ENCODE measurements at regions not wholly inside any gene's neighbourhood (a gene's known extent, or its start where the extent isn't known, plus 50 kb on each side); places are given as distances from the start of the nearest gene placed in this dataset.

DNA sequence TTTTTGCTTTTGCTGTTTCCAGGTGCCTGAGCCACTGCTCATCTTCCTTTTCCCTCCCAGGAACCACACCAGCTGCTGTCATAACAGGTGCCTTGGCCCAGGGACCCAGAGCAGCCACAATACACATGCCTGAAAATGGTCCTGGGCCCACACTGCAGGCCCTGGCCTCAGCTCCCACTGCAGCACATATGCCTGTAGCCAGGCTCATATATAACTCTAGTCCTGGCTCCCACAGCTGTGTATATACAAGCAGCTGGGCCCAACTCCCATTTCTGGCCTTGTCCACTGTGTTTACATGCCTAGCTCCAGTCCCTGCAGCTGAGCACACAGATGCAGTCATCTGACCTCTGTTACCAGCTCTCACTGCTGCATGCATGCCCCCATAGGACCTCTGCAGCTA, 930.5 kb downstream of the ADGRL3 start:
- in situ Hi-C loops (cut with HindIII; ENCODE audit: low sequenced_read_pairs) = no loop called here
- no peak for DNase-seq (ENCODE audit: low spot score)

- in situ Hi-C loops (cut with HindIII; ENCODE audit: low sequenced_read_pairs) = no loop called here
These were observed 930.1 kb downstream of the ADGRL3 start for GRCh38 chr4:62130230-62130629.

More at GRCh38 chr4:62130230-62130629, 930.1 kb downstream of the ADGRL3 start:
- no peak for DNase-seq (ENCODE audit: low spot score)

Data from G401 (cell line).